WTC11 (cell line): ENCODE measurements at regions not wholly inside any gene's neighbourhood (a gene's known extent, or its start where the extent isn't known, plus 50 kb on each side); places are given as distances from the start of the nearest gene placed in this dataset.

ENCODE experiments used
- ATAC-seq: fragments of 200-7000 bp; cut with Tn5 transposase; 2 replicates; pipeline ENCODE4 v1.10.0; 2021; ENCODE audit warnings: mild to moderate bottlenecking, moderate library complexity
- CTCF ChIA-PET: fragments of 300-600 bp; sonication (Branson Sonifier 250); formaldehyde crosslinking; loops from one replicate; lab custom pipeline; 2021; ENCODE audit warnings: antibody characterized with exemption; lab: Charles Lee
- POLR2A ChIA-PET: fragments of 350-600 bp; sonication (Branson Sonifier 250); formaldehyde crosslinking; loops from one replicate; lab custom pipeline; 2021; ENCODE audit warnings: antibody characterized with exemption; lab: Charles Lee
- DNase-seq: peaks from one replicate; pipeline ENCODE4 v3.0.0; 2021; ENCODE audit warnings: low spot score
- H3K27ac Mint-ChIP-seq: 2 replicates; pipeline ENCODE4 v1.8.0; 2021; ENCODE audit warnings: mixed read lengths
- H3K27me3 Mint-ChIP-seq: 2 replicates; pipeline ENCODE4 v1.8.0; 2021; ENCODE audit warnings: low read depth, mild to moderate bottlenecking, moderate library complexity, mixed read lengths
- H3K36me3 Mint-ChIP-seq: 2 replicates; pipeline ENCODE4 v1.8.0; 2021; ENCODE audit warnings: mixed read lengths
- H3K4me1 Mint-ChIP-seq: 2 replicates; pipeline ENCODE4 v1.8.0; 2022; ENCODE audit warnings: mixed read lengths
- H3K4me3 Mint-ChIP-seq: 2 replicates; pipeline ENCODE4 v1.8.0; 2021; ENCODE audit warnings: mild to moderate bottlenecking, moderate library complexity, mixed read lengths
- H3K9me3 Mint-ChIP-seq: 2 replicates; pipeline ENCODE4 v1.8.0; 2021; ENCODE audit warnings: mixed read lengths
- ATF1 ChIP-seq: sonication (generic); formaldehyde crosslinking; IDR thresholded peaks from 2 replicates; pipeline ENCODE4 v1.8.1; 2023; ENCODE audit warnings: mild to moderate bottlenecking, moderate library complexity, missing genetic modification reagents
- ATF2 ChIP-seq: sonication (generic); formaldehyde crosslinking; IDR thresholded peaks from 2 replicates; pipeline ENCODE4 v1.8.1; 2022; ENCODE audit warnings: low read depth, missing genetic modification reagents, borderline replicate concordance
- ATF6 ChIP-seq: sonication (generic); formaldehyde crosslinking; IDR thresholded peaks from 2 replicates; pipeline ENCODE4 v1.8.1; 2023; ENCODE audit warnings: mild to moderate bottlenecking, missing genetic modification reagents
- CBFB ChIP-seq: sonication (generic); formaldehyde crosslinking; IDR thresholded peaks from 2 replicates; pipeline ENCODE4 v1.8.1; 2022; ENCODE audit warnings: mild to moderate bottlenecking, low read depth, missing genetic modification reagents
- CREM ChIP-seq: sonication (generic); formaldehyde crosslinking; IDR thresholded peaks from 2 replicates; pipeline ENCODE4 v1.8.1; 2022; ENCODE audit warnings: mild to moderate bottlenecking, missing genetic modification reagents, moderate library complexity
- CTCF ChIP-seq: fragments of 200-600 bp; IDR thresholded peaks from 2 replicates; pipeline ENCODE4 v1.8.0; 2022; ENCODE audit warnings: antibody characterized with exemption
- E2F5 ChIP-seq: sonication (generic); formaldehyde crosslinking; IDR thresholded peaks from 2 replicates; pipeline ENCODE4 v1.8.1; 2022; ENCODE audit warnings: mild to moderate bottlenecking, moderate library complexity, missing genetic modification reagents
- ETV6 ChIP-seq: sonication (generic); formaldehyde crosslinking; IDR thresholded peaks from 2 replicates; pipeline ENCODE4 v1.8.1; 2022; ENCODE audit warnings: mild to moderate bottlenecking, missing genetic modification reagents
- FOXP4 ChIP-seq: sonication (generic); formaldehyde crosslinking; IDR thresholded peaks from 2 replicates; pipeline ENCODE4 v1.8.0; 2022; ENCODE audit warnings: mild to moderate bottlenecking, missing genetic modification reagents
- GABPB1 ChIP-seq: sonication (generic); formaldehyde crosslinking; IDR thresholded peaks from 2 replicates; pipeline ENCODE4 v1.8.1; 2023; ENCODE audit warnings: mild to moderate bottlenecking, missing genetic modification reagents
- GTF2I ChIP-seq: fragments of 250-450 bp; sonication (Bioruptor Pico); conservative IDR thresholded peaks from 2 replicates; pipeline ENCODE4 v1.4.0; 2021; ENCODE audit warnings: mild to moderate bottlenecking
- MXD4 ChIP-seq: fragments of 250-450 bp; sonication (Bioruptor Pico); IDR thresholded peaks from 2 replicates; pipeline ENCODE4 v1.8.0; 2021; ENCODE audit warnings: mild to moderate bottlenecking, moderate library complexity, borderline replicate concordance
- NR3C1 ChIP-seq: sonication (generic); formaldehyde crosslinking; conservative IDR thresholded peaks from 2 replicates; pipeline ENCODE4 v1.8.1; 2023; ENCODE audit warnings: low read depth, mild to moderate bottlenecking, missing genetic modification reagents
- PRRX2 ChIP-seq: fragments of 250-450 bp; sonication (Bioruptor Pico); IDR thresholded peaks from 2 replicates; pipeline ENCODE4 v1.8.0; 2021; ENCODE audit warnings: mild to moderate bottlenecking
- SP1 ChIP-seq: sonication (generic); formaldehyde crosslinking; conservative IDR thresholded peaks from 2 replicates; pipeline ENCODE4 v1.8.1; 2022; ENCODE audit warnings: missing genetic modification reagents
- USF2 ChIP-seq: sonication (generic); formaldehyde crosslinking; IDR thresholded peaks from 2 replicates; pipeline ENCODE4 v1.8.1; 2023; ENCODE audit warnings: mild to moderate bottlenecking, missing genetic modification reagents, moderate library complexity
- ZBTB43 ChIP-seq: sonication (generic); formaldehyde crosslinking; IDR thresholded peaks from 2 replicates; pipeline ENCODE4 v1.8.1; 2023; ENCODE audit warnings: mild to moderate bottlenecking, missing genetic modification reagents
- ZNF232 ChIP-seq: sonication (generic); formaldehyde crosslinking; IDR thresholded peaks from 2 replicates; pipeline ENCODE4 v1.8.0; 2022; ENCODE audit warnings: mild to moderate bottlenecking, missing genetic modification reagents
- ZNF281 ChIP-seq: sonication (generic); formaldehyde crosslinking; IDR thresholded peaks from 2 replicates; pipeline ENCODE4 v1.8.0; 2023; ENCODE audit warnings: mild to moderate bottlenecking, missing genetic modification reagents
- ZNF671 ChIP-seq: fragments of 250-450 bp; sonication (Bioruptor Pico); IDR thresholded peaks from 2 replicates; pipeline ENCODE4 v1.8.0; 2021; ENCODE audit warnings: mild to moderate bottlenecking

GRCh38 chr14:105887692-105888091 lies 361.3 kb downstream of the TMEM121 start:
- Mint-ChIP-seq H3K36me3 (peaks cover 40% of the 10 kb centered on the region), H3K27ac (no peak overlapping the region), H3K9me3 (peaks cover 33% of the 10 kb centered on the region), H3K4me1 (no peaks in the 10 kb centered on the region), H3K27me3 (peaks cover 4% of the 10 kb centered on the region; the same call in 1 of the 2 replicates), H3K4me3 (no peak overlapping the region)
- ATAC-seq (no peak), DNase-seq (no peak)
- POLR2A ChIA-PET, result no interaction called here
- TF ChIP-seq ZBTB43 (CRISPR knock-in tag) (no peak), ETV6 (CRISPR knock-in tag) (no peak), ZNF671 (CRISPR knock-in tag) (no peak), USF2 (CRISPR knock-in tag) (no peak), ATF1 (CRISPR knock-in tag) (no peak), GTF2I (CRISPR knock-in tag) (no peak), GABPB1 (no peak), CTCF (no peak), PRRX2 (CRISPR knock-in tag) (no peak), MXD4 (CRISPR knock-in tag) (no peak), NR3C1 (CRISPR knock-in tag) (no peak)
- CTCF ChIA-PET, result no interaction called here

- Mint-ChIP-seq H3K4me1 (no peaks in the 10 kb centered on the region), H3K36me3 (peaks cover 40% of the 10 kb centered on the region), H3K27me3 (peaks cover 4% of the 10 kb centered on the region; the same call in 1 of the 2 replicates), H3K9me3 (peaks cover 33% of the 10 kb centered on the region), H3K27ac (no peak overlapping the region), H3K4me3 (no peak overlapping the region)
- ChIA-PET POLR2A (no interaction called here), CTCF (no interaction called here)
- ATAC-seq, result no peak
- no peak for DNase-seq
- TF ChIP-seq ZNF281 (CRISPR knock-in tag) (no peak), GABPB1 (no peak), CREM (CRISPR knock-in tag) (no peak), CBFB (no peak), ATF2 (CRISPR knock-in tag) (no peak), ATF6 (CRISPR knock-in tag) (no peak), E2F5 (no peak), FOXP4 (CRISPR knock-in tag) (no peak), ATF1 (CRISPR knock-in tag) (no peak), SP1 (CRISPR knock-in tag) (no peak), GTF2I (CRISPR knock-in tag) (no peak), ZNF232 (no peak)
Observed at GRCh38 chr14:105888151-105888550, 361.8 kb downstream of the TMEM121 start.
